TTC549 (cell line): ENCODE measurements at regions not wholly inside any gene's neighbourhood (a gene's known extent, or its start where the extent isn't known, plus 50 kb on each side); places are given as distances from the start of the nearest gene placed in this dataset.

Experiments used
- FAIRE-seq: peaks from 2 replicates; lab custom pipeline; 2012; peaks lifted over from hg19 to GRCh38; lab: Jason Lieb, UNC

DNA sequence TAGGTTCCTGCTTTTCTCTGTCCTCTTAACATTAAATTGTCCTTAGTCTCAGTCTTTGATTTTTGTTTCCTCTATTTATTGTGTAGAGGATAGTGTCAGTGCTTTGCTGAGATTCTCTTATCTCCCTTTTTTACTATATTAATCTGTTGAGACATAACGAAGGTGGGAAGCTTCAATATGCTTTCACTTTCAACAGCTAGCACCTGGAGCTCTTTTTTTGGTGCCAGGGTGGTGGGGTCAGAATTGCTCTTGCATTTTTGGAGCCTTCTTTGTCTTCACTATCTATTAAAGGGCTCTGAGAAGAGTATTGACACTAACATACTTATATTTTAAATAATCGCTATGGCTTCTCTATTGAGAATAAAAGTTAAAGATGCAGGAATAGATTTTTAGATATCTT lies 97.1 kb upstream of the EPHA7 start:
- no peak for FAIRE-seq

DNA sequence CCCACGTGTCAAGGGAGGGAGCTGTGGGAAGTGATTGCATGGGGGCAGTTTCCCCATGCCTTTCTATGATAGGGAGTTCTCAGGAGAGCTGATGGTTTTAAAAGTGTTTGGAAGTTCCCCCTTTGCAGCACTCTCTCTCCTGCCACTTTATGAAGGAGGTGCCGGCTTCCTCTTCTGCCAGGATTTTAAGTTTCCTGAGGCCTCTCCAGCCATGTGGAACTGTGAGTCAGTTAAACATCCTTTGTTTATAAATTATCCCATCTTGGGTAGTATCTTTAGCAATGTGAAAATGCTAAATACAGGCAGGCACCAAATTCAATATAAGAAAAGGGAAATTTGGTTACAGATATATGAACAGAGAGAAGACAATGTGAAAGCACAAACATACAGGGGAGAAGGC lies 96.4 kb upstream of the EPHA7 start:
- no peak for FAIRE-seq

DNA sequence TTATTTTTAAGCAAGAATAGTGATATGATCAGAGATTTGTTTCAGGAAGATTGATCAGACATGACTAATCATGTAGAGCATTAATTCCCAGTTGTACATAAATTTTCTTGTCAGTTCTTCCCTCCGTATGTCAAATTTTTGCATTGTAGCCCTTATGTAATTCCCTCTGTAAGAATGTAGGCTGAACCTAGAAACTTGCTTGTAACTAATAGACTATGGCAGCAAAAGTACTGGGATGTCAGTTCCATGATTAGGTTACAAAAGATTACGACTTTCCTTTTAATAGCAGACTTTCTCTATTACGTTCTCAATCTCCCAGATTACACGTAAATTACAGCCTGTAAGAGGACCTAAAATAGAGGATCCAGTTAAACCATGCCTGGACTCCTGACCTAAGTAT lies 79.4 kb upstream of the EPHA7 start:
- no peak for FAIRE-seq

DNA sequence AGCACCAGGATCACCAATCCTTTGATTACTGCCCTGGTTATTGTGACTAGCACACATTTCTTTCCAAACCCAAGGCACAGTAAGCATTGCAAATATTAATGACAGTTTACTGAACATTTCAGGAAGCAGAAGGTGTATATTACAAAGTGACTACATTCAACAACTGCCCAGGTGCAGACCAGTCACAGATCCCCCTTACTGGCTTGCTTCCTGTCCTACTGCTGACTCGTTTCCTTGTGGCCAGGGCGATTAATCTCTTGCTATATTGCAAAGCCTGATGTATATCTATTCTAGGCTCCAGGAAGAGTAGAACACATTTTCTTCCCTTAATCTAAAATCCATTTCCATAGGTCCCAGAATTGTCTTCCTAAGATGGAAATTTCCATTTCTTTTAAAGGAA lies 77.2 kb upstream of the EPHA7 start:
- no peak for FAIRE-seq

DNA sequence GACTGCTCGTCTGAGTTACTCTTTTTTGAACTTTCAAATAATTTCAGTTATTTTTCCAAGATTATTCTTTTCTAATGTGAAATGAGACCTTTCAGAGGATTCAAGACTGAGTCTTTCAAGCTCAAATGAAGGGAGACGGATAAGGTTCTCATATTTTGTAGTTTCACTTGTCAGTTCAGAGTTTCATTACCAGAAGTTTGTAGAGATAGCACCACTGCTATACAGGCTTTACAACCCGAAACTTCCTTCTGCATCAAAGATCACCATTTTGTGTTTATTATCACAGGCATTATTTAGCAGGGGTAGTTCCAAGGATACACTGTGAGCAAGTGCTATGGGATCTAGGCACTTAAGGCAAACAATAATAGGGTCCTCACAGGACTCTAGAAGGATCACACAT lies 74.7 kb upstream of the EPHA7 start:
- FAIRE-seq = no peak

DNA sequence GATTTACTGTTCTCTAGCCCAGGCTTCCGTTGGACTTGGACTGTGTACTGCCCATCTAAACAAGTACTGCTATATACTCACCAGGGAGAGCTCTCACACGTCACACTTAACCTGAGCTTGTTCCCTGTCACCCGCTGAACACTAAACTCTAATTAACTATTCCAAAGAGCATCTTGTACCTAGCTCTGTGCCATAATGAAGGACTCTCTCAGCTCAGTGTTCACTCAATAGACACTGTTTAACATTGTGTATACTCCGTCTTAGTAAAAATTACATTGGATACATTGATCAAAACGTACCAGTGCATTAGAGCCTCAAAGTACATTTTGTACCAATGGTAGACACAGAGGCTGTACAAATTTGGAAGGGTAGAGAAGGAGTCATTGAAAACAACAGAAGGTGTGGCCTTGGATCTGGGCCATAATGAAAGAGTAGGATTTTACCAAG lies 55.4 kb upstream of the EPHA7 start:
- no peak for FAIRE-seq

DNA sequence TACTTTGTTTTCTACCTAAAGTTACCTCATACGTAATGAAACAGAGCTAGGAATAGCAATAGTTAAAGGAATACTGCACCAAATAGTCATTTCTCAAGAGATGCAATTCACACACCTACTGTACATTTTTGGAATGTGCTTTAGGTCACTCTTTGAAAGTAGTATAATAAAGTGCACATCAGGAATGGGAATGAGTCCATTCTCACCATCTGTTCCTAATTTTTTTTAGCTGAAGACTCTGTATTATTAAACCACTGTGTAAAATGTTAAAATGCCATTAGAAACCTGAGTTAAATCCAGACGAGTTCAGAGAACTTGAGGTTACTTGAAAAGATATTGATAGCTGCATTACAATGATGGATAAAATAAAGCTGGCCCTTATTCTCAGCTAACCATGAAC lies 51.9 kb upstream of the EPHA7 start:
- FAIRE-seq = no peak
